Spleen (tissue), 11 donors: ENCODE measurements at regions not wholly inside any gene's neighbourhood (a gene's known extent, or its start where the extent isn't known, plus 50 kb on each side); places are given as distances from the start of the nearest gene placed in this dataset.
"Not testable (repeated sequence)": the region's sequence is repeated elsewhere in the genome, so short reads cannot be mapped to it uniquely, and the experiment has no call there.

Source experiments
- DNase-seq: peaks from one replicate; pipeline ENCODE4 v3.0.0-alpha.2; 2020
- H3K27ac ChIP-seq, 8 donors: fragments of 200-600 bp; sonication (generic) in 7 of 8; 1 replicate in 4 of 8; 2 replicates in 4 of 8; pipeline versions ENCODE4 v1.5.0 to v1.8.0; 2016 to 2021; ENCODE audit warnings: inconsistent platforms in 4 of 8, mild to moderate bottlenecking in 4 of 8, moderate library complexity in 1 of 8
- H3K27me3 ChIP-seq, 7 donors: fragments of 200-600 bp; sonication (generic) in 6 of 7; replicated peaks in 1 of 7; 1 replicate in 4 of 7; 2 replicates in 3 of 7; pipeline versions ENCODE4 v1.5.0 to v1.8.0; 2016 to 2021; ENCODE audit warnings: inconsistent platforms in 3 of 7, mild to moderate bottlenecking in 1 of 7
- H3K36me3 ChIP-seq, 6 donors: fragments of 200-600 bp; sonication (generic) in 5 of 6; 1 replicate in 4 of 6; 2 replicates in 2 of 6; pipeline versions ENCODE4 v1.5.0 to v1.8.0; 2016 to 2021; ENCODE audit warnings: inconsistent platforms in 2 of 6
- H3K4me1 ChIP-seq, 6 donors: fragments of 200-600 bp; sonication (generic) in 5 of 6; 1 replicate in 3 of 6; 2 replicates in 3 of 6; pipeline versions ENCODE4 v1.5.0 to v1.8.0; 2016 to 2021; ENCODE audit warnings: inconsistent platforms in 3 of 6
- H3K4me3 ChIP-seq, 8 donors: fragments of 200-600 bp; sonication (generic) in 7 of 8; 1 replicate in 4 of 8; 2 replicates in 4 of 8; pipeline versions ENCODE4 v1.5.0 to v1.8.0; 2016 to 2021; ENCODE audit warnings: inconsistent platforms in 4 of 8, mild to moderate bottlenecking in 4 of 8, moderate library complexity in 2 of 8
- H3K9me3 ChIP-seq, 8 donors: fragments of 200-600 bp; sonication (generic) in 7 of 8; 1 replicate in 4 of 8; 2 replicates in 4 of 8; pipeline versions ENCODE4 v1.5.0 to v1.8.0; 2016 to 2021; ENCODE audit warnings: inconsistent platforms in 4 of 8
- CTCF ChIP-seq, 11 experiments: fragments of 200-600 bp in 7 of 11; fragments of 450-650 bp in 4 of 11; sonication (generic) in 4 of 11; IDR thresholded peaks in 8 of 11; conservative IDR thresholded peaks in 3 of 11; 1 replicate in 7 of 11; 2 replicates in 4 of 11; pipeline versions ENCODE4 v1.4.0 to v1.8.0; 2016 to 2021; ENCODE audit warnings: antibody characterized with exemption in 11 of 11, inconsistent platforms in 4 of 11, mild to moderate bottlenecking in 1 of 11
- POLR2AphosphoS5 ChIP-seq, 3 donors: sonication (generic); formaldehyde crosslinking; IDR thresholded peaks; one replicate each; pipeline ENCODE4 v1.5.1; 2017; ENCODE audit warnings: antibody characterized with exemption in 3 of 3
- WGBS, 5 donors: extraction: QIAGEN DNeasy Blood & Tissue Kit in 3 of 5; methylation state at CpG; one replicate each; pipeline versions ENCODE4 v1.1.5 to v1.1.7; 2013 to 2018; 5-methylcytosine and 5-hydroxymethylcytosine counted together
- intact Hi-C: fragments of 100-400 bp; cut with DNase I; formaldehyde crosslinking; loops from one replicate; pipeline ENCODE4 v1.15.0; 2023; ENCODE audit warnings: low total_unique reads
- donor health status: healthy with polysubstance abuse.
- donor health status: DM: no; HTN: no; CAD: no; lungs with moderate emphysema.
- donor health status: DM: no; HTN: no; CAD: no.
- donor health status: Bipolar disorder and iron deficiency.
- donor health status: healthy.
- donor health status: DM: no; HTN: no; CAD: no.
- donor health status: DM: yes; HTN: yes; CAD: no.

GRCh38 chr16:29261427-29262248, 144.9 kb downstream of the NPIPB11 start:
- DNase-seq, H3K27me3 ChIP-seq, intact Hi-C loops, H3K36me3 ChIP-seq, H3K9me3 ChIP-seq: not testable (repeated sequence)
- WGBS, 5 donors = 58 to 79% (median 72%) methylated on average over 14 to 32 of the region's 37 CpGs
- peak overlapping the region in 6 of 8 donors; percentile 20 to 84 (median 77) for H3K27ac ChIP-seq
- H3K4me3 ChIP-seq = peak overlapping the region in 1 of 8 donors; percentile 36
- peaks cover 0 to 41% (median 12%) of the 10 kb centered on the region in 6 donors for H3K4me1 ChIP-seq
- peak; percentile 73 to 77 (median 76) for TF ChIP-seq POLR2AphosphoS5 (IDR thresholded peaks at IDR 0.05)

GRCh38 chr16:29260683-29261426, 145.7 kb downstream of the NPIPB11 start:
- not testable (repeated sequence) for DNase-seq, H3K27me3 ChIP-seq
- 78 to 83% (median 82%) methylated on average over 17 to 24 of the region's 25 CpGs for WGBS, 5 donors

GRCh38 chr16:29259635-29260457, 146.7 kb downstream of the NPIPB11 start:
- DNase-seq = not testable (repeated sequence)
- 58 to 71% (median 69%) methylated on average over 12 to 25 of the region's 25 CpGs for WGBS, 5 donors

More at GRCh38 chr16:29260683-29261426, 145.7 kb downstream of the NPIPB11 start:
- intact Hi-C loops, H3K36me3 ChIP-seq, H3K9me3 ChIP-seq: not testable (repeated sequence)
- peaks cover 0 to 41% (median 12%) of the 10 kb centered on the region in 6 donors for H3K4me1 ChIP-seq
- H3K27ac ChIP-seq = peak overlapping the region in 5 of 8 donors; percentile 62 to 84 (median 78)
- peak overlapping the region in 1 of 8 donors; percentile 35 for H3K4me3 ChIP-seq

GRCh38 chr16:29258946-29259634, 147.4 kb downstream of the NPIPB11 start:
- H3K27me3 ChIP-seq, intact Hi-C loops, H3K36me3 ChIP-seq, DNase-seq, H3K9me3 ChIP-seq: not testable (repeated sequence)
- H3K4me1 ChIP-seq = peaks cover 0 to 30% (median 6%) of the 10 kb centered on the region in 6 donors
- peak overlapping the region in 5 of 8 donors; percentile 62 to 84 (median 78) for H3K27ac ChIP-seq
- WGBS, 5 donors = 78 to 97% (median 88%) methylated on average over 18 to 19 of the region's 19 CpGs
- peak overlapping the region in 1 of 8 donors; percentile 35 for H3K4me3 ChIP-seq

More at GRCh38 chr16:29259635-29260457, 146.7 kb downstream of the NPIPB11 start:
- H3K27ac ChIP-seq = peak overlapping the region in 7 of 8 donors; percentile 43 to 84 (median 76)
- H3K9me3 ChIP-seq, H3K27me3 ChIP-seq, intact Hi-C loops, H3K36me3 ChIP-seq: not testable (repeated sequence)
- H3K4me3 ChIP-seq = peak overlapping the region in 1 of 8 donors; percentile 35
- H3K4me1 ChIP-seq = peaks cover 0 to 38% (median 10%) of the 10 kb centered on the region in 6 donors
- peak; percentile 51 to 57 (median 52) for TF ChIP-seq POLR2AphosphoS5 (IDR thresholded peaks at IDR 0.05)

GRCh38 chr16:29257419-29258336, 148.8 kb downstream of the NPIPB11 start:
- Histone ChIP-seq H3K36me3 (peaks cover 0 to 16% (median 0%) of the 10 kb centered on the region in 6 donors), H3K4me1 (peaks cover 0 to 19% (median 4%) of the 10 kb centered on the region in 6 donors)
- H3K27ac ChIP-seq, H3K4me3 ChIP-seq, H3K27me3 ChIP-seq, H3K9me3 ChIP-seq, intact Hi-C loops, DNase-seq: not testable (repeated sequence)
- TF ChIP-seq CTCF (IDR thresholded peaks at IDR 0.05 in 8 of 11, conservative IDR thresholded peaks at IDR 0.05 in 3 of 11) = peak in 6 of 11 experiments; percentile 2 to 33 (median 14)
- WGBS, 5 donors = 85 to 98% (median 92%) methylated on average over 13 to 18 of the region's 18 CpGs
